ENCODE measurements at regions not wholly inside any gene's neighbourhood (a gene's known extent, or its start where the extent isn't known, plus 50 kb on each side); places are given as distances from the start of the nearest gene placed in this dataset.

- no peak for DNase-seq
Measured at GRCh38 chr18:37617623-37618022, 52.0 kb upstream of the CELF4 start.
